Mesenchymal stem cell (in vitro differentiated cells and primary cell): ENCODE measurements at regions not wholly inside any gene's neighbourhood (a gene's known extent, or its start where the extent isn't known, plus 50 kb on each side); places are given as distances from the start of the nearest gene placed in this dataset.

Experiments
- DNase-seq: peaks from one replicate; pipeline ENCODE4 v3.0.0-alpha.2; 2013
- H2AFZ ChIP-seq: one replicate; pipeline ENCODE4 v1.6.1; 2013; ENCODE audit warnings: low read depth, mild to moderate bottlenecking, control low read depth, inconsistent platforms, low read length, moderate library complexity
- H2AK5ac ChIP-seq: 2 replicates; pipeline ENCODE4 v1.6.1; 2013; ENCODE audit warnings: low read length, moderate library complexity, mild to moderate bottlenecking, inconsistent platforms; ENCODE audit not compliant: severe bottlenecking
- H2BK120ac ChIP-seq: one replicate; pipeline ENCODE4 v1.6.1; 2013; ENCODE audit warnings: low read depth, mild to moderate bottlenecking, inconsistent platforms, low read length, moderate library complexity
- H2BK12ac ChIP-seq, 2 experiments: one replicate each; pipeline ENCODE4 v1.6.1; 2013; ENCODE audit warnings: inconsistent platforms in 2 of 2, low read length in 2 of 2, mild to moderate bottlenecking in 2 of 2, moderate library complexity in 2 of 2, control low read depth in 1 of 2
- H2BK15ac ChIP-seq: one replicate; pipeline ENCODE4 v1.6.1; 2013; ENCODE audit warnings: mild to moderate bottlenecking, low read depth, inconsistent platforms; ENCODE audit not compliant: poor library complexity, severe bottlenecking
- H2BK5ac ChIP-seq: 2 replicates; pipeline ENCODE4 v1.6.1; 2013; ENCODE audit warnings: low read depth, mild to moderate bottlenecking, low read length, control low read depth, inconsistent platforms; ENCODE audit not compliant: poor library complexity, severe bottlenecking
- H3K14ac ChIP-seq, 2 experiments: one replicate each; pipeline ENCODE4 v1.6.1; 2013; ENCODE audit warnings: inconsistent platforms in 2 of 2, low read length in 2 of 2, control low read depth in 1 of 2, mild to moderate bottlenecking in 1 of 2, moderate library complexity in 1 of 2
- H3K18ac ChIP-seq, 2 experiments: one replicate each; pipeline ENCODE4 v1.6.1; 2013; ENCODE audit warnings: inconsistent platforms in 2 of 2, low read length in 2 of 2, control low read depth in 1 of 2, low read depth in 1 of 2, mild to moderate bottlenecking in 1 of 2
- H3K23ac ChIP-seq, 2 experiments: one replicate each; pipeline ENCODE4 v1.6.1; 2013; ENCODE audit warnings: inconsistent platforms in 2 of 2, low read length in 2 of 2, mild to moderate bottlenecking in 2 of 2, moderate library complexity in 2 of 2, control low read depth in 1 of 2
- H3K27ac ChIP-seq: 2 replicates; pipeline ENCODE4 v1.5.1; 2013; ENCODE audit warnings: mild to moderate bottlenecking, moderate library complexity, low read length, control low read depth, inconsistent platforms; ENCODE audit not compliant: poor library complexity, severe bottlenecking
- H3K27me3 ChIP-seq, 2 experiments: 2 replicates each; pipeline versions ENCODE4 v1.6.1 to v1.7.0; 2013; ENCODE audit warnings: low read length in 2 of 2, mild to moderate bottlenecking in 2 of 2, moderate library complexity in 2 of 2, control low read depth in 1 of 2, inconsistent platforms in 1 of 2; ENCODE audit not compliant: control insufficient read depth in 1 of 2, insufficient read depth in 1 of 2
- H3K36me3 ChIP-seq, 2 experiments: 2 replicates each; pipeline versions ENCODE4 v1.6.1 to v1.7.0; 2013; ENCODE audit warnings: low read length in 2 of 2, control low read depth in 1 of 2, inconsistent platforms in 1 of 2, low read depth in 1 of 2, mild to moderate bottlenecking in 1 of 2; ENCODE audit not compliant: insufficient read depth in 2 of 2, control insufficient read depth in 1 of 2
- H3K4ac ChIP-seq, 2 experiments: one replicate each; pipeline ENCODE4 v1.6.1; 2013; ENCODE audit warnings: inconsistent platforms in 2 of 2, low read length in 2 of 2, mild to moderate bottlenecking in 2 of 2, moderate library complexity in 2 of 2, control low read depth in 1 of 2, low read depth in 1 of 2
- H3K4me1 ChIP-seq: 2 replicates; pipeline ENCODE4 v1.6.1; 2013; ENCODE audit warnings: low read depth, low read length, control low read depth; ENCODE audit not compliant: control insufficient read depth, insufficient read depth
- H3K4me2 ChIP-seq: 2 replicates; pipeline ENCODE4 v1.6.1; 2013; ENCODE audit warnings: low read length, mild to moderate bottlenecking, inconsistent platforms; ENCODE audit not compliant: poor library complexity, severe bottlenecking
- H3K4me3 ChIP-seq, 2 experiments: 2 replicates each; pipeline versions ENCODE4 v1.5.1 to v1.7.0; 2013; ENCODE audit warnings: low read length in 2 of 2, mild to moderate bottlenecking in 2 of 2, control low read depth in 1 of 2, low read depth in 1 of 2; ENCODE audit not compliant: insufficient read depth in 1 of 2
- H3K79me1 ChIP-seq: replicated peaks from 2 replicates; pipeline ENCODE4 v1.6.1; 2013; ENCODE audit warnings: mild to moderate bottlenecking, control low read depth, low read length, inconsistent platforms; ENCODE audit not compliant: poor library complexity, severe bottlenecking
- H3K9ac ChIP-seq: 2 replicates; pipeline ENCODE4 v1.7.0; 2013; ENCODE audit warnings: mild to moderate bottlenecking, low read length, moderate library complexity
- H3K9me3 ChIP-seq: 2 replicates; pipeline ENCODE4 v1.7.0; 2013; ENCODE audit warnings: mild to moderate bottlenecking, low read length; ENCODE audit not compliant: control insufficient read depth
- H4K8ac ChIP-seq: one replicate; pipeline ENCODE4 v1.6.1; 2013; ENCODE audit warnings: inconsistent platforms, mild to moderate bottlenecking, low read length, moderate library complexity
- H4K91ac ChIP-seq: one replicate; pipeline ENCODE4 v1.6.1; 2013; ENCODE audit warnings: mild to moderate bottlenecking, low read length, inconsistent platforms
- WGBS: methylation state at CpG from one replicate; pipeline ENCODE4 v1.1.7; 2013; ENCODE audit warnings: mixed read lengths; 5-methylcytosine and 5-hydroxymethylcytosine counted together

GRCh38 chr21:39110431-39110830 is 72.8 kb downstream of the PSMG1 start:
- no peak overlapping the region for H2AK5ac ChIP-seq
- H3K18ac ChIP-seq = no peak overlapping the region
- H3K4me3 ChIP-seq = no peak overlapping the region
- H3K36me3 ChIP-seq = no peaks in the 10 kb centered on the region
- no peak overlapping the region for H3K4ac ChIP-seq
- no peaks in the 10 kb centered on the region for H3K27me3 ChIP-seq
- peak; percentile 63 for DNase-seq
- peaks cover 8% of the 10 kb centered on the region for H3K4me1 ChIP-seq
- no peak overlapping the region for H2BK15ac ChIP-seq
- H2BK12ac ChIP-seq = no peak overlapping the region
- no peaks in the 10 kb centered on the region for H3K9me3 ChIP-seq
- H2BK120ac ChIP-seq = no peak overlapping the region
- no peak overlapping the region for H3K23ac ChIP-seq
- no peak overlapping the region for H3K4me2 ChIP-seq
- no peak overlapping the region for H4K91ac ChIP-seq
- no peak overlapping the region for H2AFZ ChIP-seq
- no peak overlapping the region for H4K8ac ChIP-seq
- 38% methylated on average over 3 of the region's 4 CpGs for WGBS
- H3K14ac ChIP-seq = no peak overlapping the region
- no peak overlapping the region for H2BK5ac ChIP-seq
- H3K9ac ChIP-seq = no peak overlapping the region
- no peak overlapping the region for H3K27ac ChIP-seq
- no peaks in the 10 kb centered on the region for H3K79me1 ChIP-seq

DNA sequence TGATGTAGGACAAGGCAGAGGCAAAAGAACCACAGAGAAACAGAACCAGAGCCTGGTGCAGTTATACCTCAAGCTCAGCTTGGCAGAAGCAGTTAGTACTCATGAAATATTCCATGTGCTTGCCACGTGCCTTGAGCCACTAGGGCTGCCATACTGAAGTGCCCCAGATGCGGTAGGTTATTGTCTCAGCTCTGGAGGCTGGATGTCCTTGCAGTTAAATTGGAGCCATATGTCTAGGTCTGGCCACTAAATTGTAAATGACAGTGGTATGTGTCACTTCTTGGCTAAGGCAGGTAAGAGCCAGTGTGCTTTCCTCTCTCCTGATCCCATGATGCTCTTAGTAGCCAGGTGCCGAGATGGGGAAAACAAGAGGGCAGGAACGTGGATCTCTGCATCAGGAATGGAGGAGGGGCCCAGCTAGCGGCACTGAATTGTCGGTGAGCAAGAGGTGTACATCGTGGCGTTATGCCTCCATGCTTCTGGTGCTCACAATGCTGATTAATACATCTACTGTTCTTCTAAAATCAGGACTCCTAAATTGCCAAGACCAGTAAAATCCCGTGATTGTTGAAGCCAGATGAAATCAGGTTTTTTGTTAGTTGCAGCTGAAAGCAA is 73.5 kb downstream of the PSMG1 start:
- Histone ChIP-seq H3K4ac (peak overlapping the region in 1 of 2 experiments; percentile 34), H3K27ac (no peak overlapping the region), H2AFZ (no peak overlapping the region), H3K27me3 (no peaks in the 10 kb centered on the region), H3K4me1 (peaks cover 1% of the 10 kb centered on the region), H3K79me1 (no peaks in the 10 kb centered on the region), H3K9ac (no peak overlapping the region), H3K36me3 (no peaks in the 10 kb centered on the region), H3K4me3 (no peak overlapping the region), H4K91ac (peak overlapping the region; percentile 70), H2BK5ac (no peak overlapping the region), H2BK120ac (peak overlapping the region; percentile 59), H3K4me2 (no peak overlapping the region), H3K23ac (peak overlapping the region in 1 of 2 experiments; percentile 35), H2BK12ac (peak overlapping the region; percentile 80 to 90), H2BK15ac (no peak overlapping the region), H3K9me3 (no peaks in the 10 kb centered on the region), H4K8ac (no peak overlapping the region), H3K18ac (peak overlapping the region; percentile 7 to 52), H2AK5ac (no peak overlapping the region), H3K14ac (peak overlapping the region in 1 of 2 experiments; percentile 73)
- WGBS = 81% methylated on average over 5 of the region's 9 CpGs
- DNase-seq = no peak

DNA sequence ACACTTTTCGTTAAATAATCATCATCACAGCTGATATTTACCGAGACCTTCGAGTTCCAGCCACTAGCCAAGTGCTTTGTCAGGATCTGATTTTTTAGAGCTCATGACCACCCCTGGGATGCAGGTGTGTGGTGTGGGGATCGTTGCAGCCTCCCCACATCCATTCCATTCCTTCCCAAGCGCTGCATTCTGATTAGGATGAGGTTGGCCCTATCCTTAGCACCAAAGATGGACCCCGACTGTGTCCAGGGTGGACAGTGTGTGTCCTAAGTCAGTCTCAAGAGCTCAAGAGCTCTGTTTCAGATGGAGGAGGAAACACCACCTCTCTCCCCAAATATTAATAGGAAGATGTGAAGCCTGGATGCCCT is 74.1 kb downstream of the PSMG1 start:
- Histone ChIP-seq H2BK5ac (no peak overlapping the region), H4K8ac (no peak overlapping the region)
- 94% methylated on average over 5 of the region's 6 CpGs for WGBS

DNA sequence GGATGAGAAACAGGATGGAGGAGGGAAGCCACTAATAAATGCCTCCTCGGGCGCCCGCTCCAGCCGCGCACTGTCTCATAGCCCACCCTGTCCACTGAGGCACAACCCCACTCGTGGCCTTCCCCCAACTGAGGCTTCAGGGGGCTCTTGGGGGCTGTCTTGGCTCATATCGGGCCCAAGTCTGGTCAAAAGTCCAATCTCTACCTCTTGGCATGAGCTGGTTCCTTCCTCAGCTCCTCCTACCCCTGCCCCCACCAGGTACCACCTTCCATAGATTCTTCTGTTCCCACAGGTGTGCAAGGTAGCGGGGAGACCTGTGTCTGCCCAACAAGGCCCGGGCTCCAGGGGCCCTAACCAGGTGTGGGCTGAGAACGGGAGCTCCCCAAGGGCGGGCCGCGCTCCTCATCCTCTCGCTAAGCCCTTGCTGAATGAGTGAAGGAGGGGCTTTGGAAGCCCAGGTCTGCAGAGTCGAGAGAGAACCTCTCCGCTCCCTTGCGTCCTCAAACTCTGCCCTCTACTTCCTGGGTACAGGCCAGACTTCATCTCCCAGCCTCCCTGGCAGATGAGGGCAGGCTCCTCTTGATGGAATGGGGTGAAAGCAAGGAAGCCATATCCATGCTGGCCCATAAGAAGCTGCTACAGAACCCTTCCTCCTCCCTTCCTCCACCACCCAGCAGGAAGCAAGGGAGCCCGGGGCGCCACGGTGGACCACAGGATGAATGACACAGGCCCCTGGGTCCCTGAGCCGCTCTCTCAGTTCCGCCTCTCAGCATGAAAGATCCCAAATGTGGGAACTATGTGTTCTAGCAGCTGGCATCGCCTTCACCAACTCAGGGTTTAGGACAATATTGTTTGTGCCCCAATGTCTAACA is 74.7 kb downstream of the PSMG1 start:
- no peaks in the 10 kb centered on the region for H3K9me3 ChIP-seq
- H3K4me2 ChIP-seq = no peak overlapping the region
- H2AFZ ChIP-seq = no peak overlapping the region
- no peaks in the 10 kb centered on the region for H3K4me1 ChIP-seq
- H4K8ac ChIP-seq = no peak overlapping the region
- no peak overlapping the region for H3K9ac ChIP-seq
- peak overlapping the region; percentile 59 to 71 for H3K4ac ChIP-seq
- H3K4me3 ChIP-seq = no peak overlapping the region
- no peak overlapping the region for H3K23ac ChIP-seq
- H4K91ac ChIP-seq = peak overlapping the region; percentile 84
- H3K36me3 ChIP-seq = no peaks in the 10 kb centered on the region
- H3K79me1 ChIP-seq = no peaks in the 10 kb centered on the region
- peak overlapping the region; percentile 54 for H2BK120ac ChIP-seq
- no peak overlapping the region for H2BK5ac ChIP-seq
- peak overlapping the region; percentile 28 to 54 for H3K18ac ChIP-seq
- H2BK12ac ChIP-seq = peak overlapping the region; percentile 29 to 79
- no peak overlapping the region for H3K27ac ChIP-seq
- H3K27me3 ChIP-seq = peaks cover 0 to 3% of the 10 kb centered on the region in 2 experiments
- no peak overlapping the region for H3K14ac ChIP-seq
- no peak for DNase-seq
- H2BK15ac ChIP-seq = peak overlapping the region; percentile 82
- 95% methylated on average over 22 of the region's 23 CpGs for WGBS
- no peak overlapping the region for H2AK5ac ChIP-seq

More for the DNA sequence above, 74.1 kb downstream of the PSMG1 start:
- Histone ChIP-seq H2BK12ac (peak overlapping the region; percentile 80 to 90), H4K91ac (peak overlapping the region; percentile 77), H3K14ac (no peak overlapping the region), H2BK120ac (peak overlapping the region; percentile 59), H3K27ac (no peak overlapping the region), H3K36me3 (no peaks in the 10 kb centered on the region), H3K4me3 (no peak overlapping the region), H3K4ac (peak overlapping the region in 1 of 2 experiments; percentile 71), H3K4me2 (no peak overlapping the region), H3K18ac (peak overlapping the region; percentile 7 to 54), H2AFZ (no peak overlapping the region), H2AK5ac (no peak overlapping the region), H3K23ac (no peak overlapping the region), H2BK15ac (peak overlapping the region; percentile 82), H3K4me1 (no peaks in the 10 kb centered on the region), H3K9ac (no peak overlapping the region), H3K27me3 (no peaks in the 10 kb centered on the region), H3K9me3 (no peaks in the 10 kb centered on the region), H3K79me1 (no peaks in the 10 kb centered on the region)
- DNase-seq = no peak
